ENCODE measurements at regions not wholly inside any gene's neighbourhood (a gene's known extent, or its start where the extent isn't known, plus 50 kb on each side); places are given as distances from the start of the nearest gene placed in this dataset.

GRCh38 chr10:8531116-8531515, 476.6 kb downstream of the GATA3 start:
- TF ChIP-seq CTCF (conservative IDR thresholded peaks at IDR 0.05 in 1 of 2, IDR thresholded peaks at IDR 0.05 in 1 of 2; ENCODE audit: extremely low read depth in 1 of 2, insufficient read depth in 1 of 2, low read depth in 1 of 2, low read length in 2 of 2) (no peak), EZH2 (IDR thresholded peaks at IDR 0.05; ENCODE audit: borderline replicate concordance, low read length) (no peak)

All from mammary epithelial cell (primary cell).